ENCODE measurements at regions not wholly inside any gene's neighbourhood (a gene's known extent, or its start where the extent isn't known, plus 50 kb on each side); places are given as distances from the start of the nearest gene placed in this dataset.

DNA sequence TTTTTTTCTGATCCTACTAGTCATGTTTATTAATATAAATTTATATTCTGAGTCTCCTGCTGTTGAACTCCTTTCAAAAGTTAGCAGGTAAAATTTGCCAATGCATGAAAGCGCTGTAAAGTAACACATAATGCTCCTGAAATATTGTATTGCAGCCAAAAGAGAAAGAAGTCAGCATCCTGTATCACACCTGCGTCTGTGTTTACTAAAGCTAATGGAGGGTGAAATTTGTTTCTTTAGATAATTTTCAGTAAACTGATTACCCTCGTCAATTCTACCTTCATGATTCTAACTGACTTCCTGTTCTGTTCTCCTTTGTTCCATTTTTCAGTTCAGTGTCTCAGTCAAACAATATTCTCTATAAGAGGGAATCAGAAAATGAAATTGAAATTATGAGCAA lies 415.4 kb downstream of the CDH9 start:
- H3K4me3 ChIP-seq (ENCODE audit: insufficient read depth, low read depth, low read length), result no peak overlapping the region
- H2AK5ac ChIP-seq (ENCODE audit: low read depth, low read length), result no peak overlapping the region
- no peak overlapping the region for H4K8ac ChIP-seq (ENCODE audit: low read depth in 2 of 2, low read length in 2 of 2)
- H2BK20ac ChIP-seq (ENCODE audit: low read depth, low read length), result no peak overlapping the region
- dilution Hi-C loops (cut with HindIII; ENCODE audit: low sequenced_read_pairs, unreplicated experiment) (no loop called here), in situ Hi-C loops (cut with MboI; ENCODE audit: low sequenced_read_pairs) (no loop called here), intact Hi-C loops (cut with micrococcal nuclease) (no loop called here)
- no peak overlapping the region for H3K14ac ChIP-seq (replicated peaks; ENCODE audit: low read depth, low read length)
- no TSS peak for BruUV-seq (replicated peaks)
- H3K4ac ChIP-seq (ENCODE audit: low read depth, low read length), result no peak overlapping the region
- H2BK15ac ChIP-seq (ENCODE audit: low read depth, low read length), result no peak overlapping the region
- H3K9me1 ChIP-seq (ENCODE audit: insufficient read depth, low read length), result no peaks in the 10 kb centered on the region
- WGBS, 2 experiments (ENCODE audit: extremely low coverage in 2 of 2, insufficient read length in 1 of 2), result 13% methylated on average over 1 of the region's 3 CpGs; no CpG with 5 or more reads in 1 of the 2 experiments
- H3K56ac ChIP-seq (ENCODE audit: extremely low read depth, insufficient read depth, low read length), result no peak overlapping the region
- H2AK9ac ChIP-seq (replicated peaks; ENCODE audit: low read depth, low read length, poor library complexity), result no peak overlapping the region
- no peak overlapping the region for H3K9ac ChIP-seq (ENCODE audit: low read depth, low read length)
- H2AFZ ChIP-seq (replicated peaks; ENCODE audit: low read length, poor library complexity), result no peak overlapping the region
- H4K91ac ChIP-seq (ENCODE audit: insufficient read depth, low read depth, low read length), result no peak overlapping the region
- H3K23ac ChIP-seq (ENCODE audit: low read depth, low read length), result no peak overlapping the region
- TF ChIP-seq POLR2A (IDR thresholded peaks at IDR 0.05; ENCODE audit: low read depth, low read length) (no peak), MAFK (IDR thresholded peaks at IDR 0.05; ENCODE audit: low read depth, low read length) (no peak), MXI1 (IDR thresholded peaks at IDR 0.05; ENCODE audit: borderline replicate concordance, low read depth, low read length) (no peak), CEBPB (IDR thresholded peaks at IDR 0.05; ENCODE audit: low read depth, low read length) (no peak), RFX5 (IDR thresholded peaks at IDR 0.05; ENCODE audit: low read depth, low read length) (no peak), SMC3 (IDR thresholded peaks at IDR 0.05; ENCODE audit: low read depth, low read length) (no peak), MAZ (IDR thresholded peaks at IDR 0.05; ENCODE audit: borderline replicate concordance, low read depth, low read length) (no peak), CHD1 (IDR thresholded peaks at IDR 0.05; ENCODE audit: low read depth, low read length) (no peak), NFE2L2 (IDR thresholded peaks at IDR 0.05; ENCODE audit: low read depth, low read length) (no peak), BHLHE40 (IDR thresholded peaks at IDR 0.05; ENCODE audit: low read depth, low read length) (no peak), RCOR1 (IDR thresholded peaks at IDR 0.05; ENCODE audit: insufficient replicate concordance, low read length) (no peak), RAD21 (IDR thresholded peaks at IDR 0.05; ENCODE audit: low read length) (no peak), FOS (IDR thresholded peaks at IDR 0.05; ENCODE audit: low read depth, low read length) (no peak)
- TF ChIP-seq, protein P1, sequence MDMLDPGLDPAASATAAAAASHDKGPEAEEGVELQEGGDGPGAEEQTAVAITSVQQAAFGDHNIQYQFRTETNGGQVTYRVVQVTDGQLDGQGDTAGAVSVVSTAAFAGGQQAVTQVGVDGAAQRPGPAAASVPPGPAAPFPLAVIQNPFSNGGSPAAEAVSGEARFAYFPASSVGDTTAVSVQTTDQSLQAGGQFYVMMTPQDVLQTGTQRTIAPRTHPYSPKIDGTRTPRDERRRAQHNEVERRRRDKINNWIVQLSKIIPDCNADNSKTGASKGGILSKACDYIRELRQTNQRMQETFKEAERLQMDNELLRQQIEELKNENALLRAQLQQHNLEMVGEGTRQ (IDR thresholded peaks at IDR 0.05; ENCODE audit: low read depth, low read length), result no peak
- TF ChIP-seq, protein P2, sequence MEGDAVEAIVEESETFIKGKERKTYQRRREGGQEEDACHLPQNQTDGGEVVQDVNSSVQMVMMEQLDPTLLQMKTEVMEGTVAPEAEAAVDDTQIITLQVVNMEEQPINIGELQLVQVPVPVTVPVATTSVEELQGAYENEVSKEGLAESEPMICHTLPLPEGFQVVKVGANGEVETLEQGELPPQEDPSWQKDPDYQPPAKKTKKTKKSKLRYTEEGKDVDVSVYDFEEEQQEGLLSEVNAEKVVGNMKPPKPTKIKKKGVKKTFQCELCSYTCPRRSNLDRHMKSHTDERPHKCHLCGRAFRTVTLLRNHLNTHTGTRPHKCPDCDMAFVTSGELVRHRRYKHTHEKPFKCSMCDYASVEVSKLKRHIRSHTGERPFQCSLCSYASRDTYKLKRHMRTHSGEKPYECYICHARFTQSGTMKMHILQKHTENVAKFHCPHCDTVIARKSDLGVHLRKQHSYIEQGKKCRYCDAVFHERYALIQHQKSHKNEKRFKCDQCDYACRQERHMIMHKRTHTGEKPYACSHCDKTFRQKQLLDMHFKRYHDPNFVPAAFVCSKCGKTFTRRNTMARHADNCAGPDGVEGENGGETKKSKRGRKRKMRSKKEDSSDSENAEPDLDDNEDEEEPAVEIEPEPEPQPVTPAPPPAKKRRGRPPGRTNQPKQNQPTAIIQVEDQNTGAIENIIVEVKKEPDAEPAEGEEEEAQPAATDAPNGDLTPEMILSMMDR (conservative IDR thresholded peaks at IDR 0.05; ENCODE audit: low read depth, low read length), result no peak
- TF ChIP-seq, protein P3, sequence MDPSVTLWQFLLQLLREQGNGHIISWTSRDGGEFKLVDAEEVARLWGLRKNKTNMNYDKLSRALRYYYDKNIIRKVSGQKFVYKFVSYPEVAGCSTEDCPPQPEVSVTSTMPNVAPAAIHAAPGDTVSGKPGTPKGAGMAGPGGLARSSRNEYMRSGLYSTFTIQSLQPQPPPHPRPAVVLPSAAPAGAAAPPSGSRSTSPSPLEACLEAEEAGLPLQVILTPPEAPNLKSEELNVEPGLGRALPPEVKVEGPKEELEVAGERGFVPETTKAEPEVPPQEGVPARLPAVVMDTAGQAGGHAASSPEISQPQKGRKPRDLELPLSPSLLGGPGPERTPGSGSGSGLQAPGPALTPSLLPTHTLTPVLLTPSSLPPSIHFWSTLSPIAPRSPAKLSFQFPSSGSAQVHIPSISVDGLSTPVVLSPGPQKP (IDR thresholded peaks at IDR 0.05; ENCODE audit: borderline replicate concordance, low read depth, low read length), result no peak
- no peaks in the 10 kb centered on the region for H3K79me1 ChIP-seq (ENCODE audit: low read depth in 1 of 2, low read length in 2 of 2)
- no peaks in the 10 kb centered on the region for H3K27me3 ChIP-seq (ENCODE audit: control insufficient read depth, insufficient read depth, low read length)
- H3K36me3 ChIP-seq (ENCODE audit: control insufficient read depth, insufficient read depth, low read length), result no peaks in the 10 kb centered on the region
- no peaks in the 10 kb centered on the region for H3K4me1 ChIP-seq (ENCODE audit: control insufficient read depth, insufficient read depth, low read length)
- ChIA-PET POLR2A (ENCODE audit: unreplicated experiment) (no interaction called here), CTCF (no interaction called here)
- no peak overlapping the region for H4K5ac ChIP-seq (ENCODE audit: low read depth, low read length)
- ATAC-seq (ENCODE audit: low read depth) (no peak), DNase-seq (no peak)
- H3K27ac ChIP-seq (ENCODE audit: insufficient read depth, low read length), result no peak overlapping the region
- peaks cover 2% of the 10 kb centered on the region for H3K9me3 ChIP-seq (ENCODE audit: control insufficient read depth, insufficient read depth, low read length)
- H2BK120ac ChIP-seq (ENCODE audit: low read depth, low read length), result no peak overlapping the region
- H3K18ac ChIP-seq (ENCODE audit: low read depth, low read length), result no peak overlapping the region
- H4K20me1 ChIP-seq (ENCODE audit: insufficient read depth, low read length), result no peaks in the 10 kb centered on the region
- H3K4me2 ChIP-seq (ENCODE audit: low read depth, low read length), result no peak overlapping the region
- no peak overlapping the region for H2BK5ac ChIP-seq (ENCODE audit: low read depth, low read length, poor library complexity, severe bottlenecking)

Data from IMR-90 (cell line).